ENCODE measurements at regions not wholly inside any gene's neighbourhood (a gene's known extent, or its start where the extent isn't known, plus 50 kb on each side); places are given as distances from the start of the nearest gene placed in this dataset.

DNA sequence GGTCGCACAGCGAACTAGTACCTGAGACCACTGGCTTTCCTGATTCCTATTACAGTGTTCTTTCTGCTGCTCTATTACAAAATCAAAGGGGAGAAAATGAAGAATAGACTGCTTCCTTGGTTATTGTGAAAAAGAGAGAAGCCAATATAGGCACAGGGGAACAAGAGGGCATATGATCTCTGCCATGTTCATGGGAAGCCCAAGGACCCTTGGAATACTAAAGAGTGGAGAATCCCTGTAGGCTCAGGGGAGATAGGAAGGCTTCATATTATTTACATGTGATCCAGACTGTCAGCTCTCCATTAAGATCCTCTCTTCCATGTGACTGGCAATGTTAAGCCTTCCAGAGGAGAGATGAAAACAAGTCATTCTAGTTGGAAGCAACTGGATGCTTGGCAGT, 135.7 kb upstream of the MYCN start:
- Histone ChIP-seq H3K27me3 (ENCODE audit: insufficient read depth, low read depth) (no peaks in the 10 kb centered on the region), H3K27ac (no peak overlapping the region)
- TF ChIP-seq, protein P1, sequence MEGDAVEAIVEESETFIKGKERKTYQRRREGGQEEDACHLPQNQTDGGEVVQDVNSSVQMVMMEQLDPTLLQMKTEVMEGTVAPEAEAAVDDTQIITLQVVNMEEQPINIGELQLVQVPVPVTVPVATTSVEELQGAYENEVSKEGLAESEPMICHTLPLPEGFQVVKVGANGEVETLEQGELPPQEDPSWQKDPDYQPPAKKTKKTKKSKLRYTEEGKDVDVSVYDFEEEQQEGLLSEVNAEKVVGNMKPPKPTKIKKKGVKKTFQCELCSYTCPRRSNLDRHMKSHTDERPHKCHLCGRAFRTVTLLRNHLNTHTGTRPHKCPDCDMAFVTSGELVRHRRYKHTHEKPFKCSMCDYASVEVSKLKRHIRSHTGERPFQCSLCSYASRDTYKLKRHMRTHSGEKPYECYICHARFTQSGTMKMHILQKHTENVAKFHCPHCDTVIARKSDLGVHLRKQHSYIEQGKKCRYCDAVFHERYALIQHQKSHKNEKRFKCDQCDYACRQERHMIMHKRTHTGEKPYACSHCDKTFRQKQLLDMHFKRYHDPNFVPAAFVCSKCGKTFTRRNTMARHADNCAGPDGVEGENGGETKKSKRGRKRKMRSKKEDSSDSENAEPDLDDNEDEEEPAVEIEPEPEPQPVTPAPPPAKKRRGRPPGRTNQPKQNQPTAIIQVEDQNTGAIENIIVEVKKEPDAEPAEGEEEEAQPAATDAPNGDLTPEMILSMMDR (conservative IDR thresholded peaks at IDR 0.05; ENCODE audit: low read depth, low read length), result no peak

DNA sequence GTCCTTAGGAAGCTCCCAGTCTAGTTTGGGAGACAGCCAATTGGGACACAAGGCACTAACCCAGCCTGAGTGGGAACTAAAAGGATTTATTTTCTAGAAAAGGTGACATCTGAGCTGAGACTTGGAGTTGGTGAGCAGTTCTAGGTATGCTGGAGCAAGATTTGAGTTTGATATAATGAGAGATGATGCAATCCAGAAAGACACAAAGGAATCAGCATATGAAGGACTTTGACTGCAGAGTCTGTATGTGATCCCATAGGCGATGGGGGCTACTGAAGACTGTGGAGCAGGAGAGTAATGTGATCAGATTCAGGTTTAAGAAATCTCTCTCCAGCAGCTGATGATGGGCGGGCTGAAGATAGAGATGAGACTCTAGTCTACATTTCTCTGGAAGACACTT, 135.1 kb upstream of the MYCN start:
- Histone ChIP-seq H3K4me1 (ENCODE audit: low read depth, poor library complexity, severe bottlenecking) (no peaks in the 10 kb centered on the region), H2AFZ (ENCODE audit: low read depth) (no peak overlapping the region), H3K4me3 (IDR thresholded peaks at IDR 0.05; ENCODE audit: insufficient read depth, low read depth, low read length) (no peak overlapping the region), H3K27ac (no peak overlapping the region), H3K9ac (no peak overlapping the region), H3K27me3 (ENCODE audit: insufficient read depth, low read depth) (no peaks in the 10 kb centered on the region), H4K20me1 (ENCODE audit: insufficient read depth) (no peaks in the 10 kb centered on the region), H3K36me3 (ENCODE audit: insufficient read depth) (no peaks in the 10 kb centered on the region), H3K4me2 (no peak overlapping the region), H3K79me2 (ENCODE audit: insufficient read depth, low read depth) (no peaks in the 10 kb centered on the region)
- TF ChIP-seq, protein P1 (conservative IDR thresholded peaks at IDR 0.05; ENCODE audit: low read depth, low read length), result no peak

More for the DNA sequence above, 135.7 kb upstream of the MYCN start:
- H2AFZ ChIP-seq (ENCODE audit: low read depth), result no peak overlapping the region
- H3K9ac ChIP-seq, result no peak overlapping the region
- no peak overlapping the region for H3K4me3 ChIP-seq (IDR thresholded peaks at IDR 0.05; ENCODE audit: insufficient read depth, low read depth, low read length)
- no peaks in the 10 kb centered on the region for H4K20me1 ChIP-seq (ENCODE audit: insufficient read depth)
- H3K36me3 ChIP-seq (ENCODE audit: insufficient read depth), result no peaks in the 10 kb centered on the region
- no peak overlapping the region for H3K4me2 ChIP-seq
- H3K4me1 ChIP-seq (ENCODE audit: low read depth, poor library complexity, severe bottlenecking), result no peaks in the 10 kb centered on the region
- no peaks in the 10 kb centered on the region for H3K79me2 ChIP-seq (ENCODE audit: insufficient read depth, low read depth)

DNA sequence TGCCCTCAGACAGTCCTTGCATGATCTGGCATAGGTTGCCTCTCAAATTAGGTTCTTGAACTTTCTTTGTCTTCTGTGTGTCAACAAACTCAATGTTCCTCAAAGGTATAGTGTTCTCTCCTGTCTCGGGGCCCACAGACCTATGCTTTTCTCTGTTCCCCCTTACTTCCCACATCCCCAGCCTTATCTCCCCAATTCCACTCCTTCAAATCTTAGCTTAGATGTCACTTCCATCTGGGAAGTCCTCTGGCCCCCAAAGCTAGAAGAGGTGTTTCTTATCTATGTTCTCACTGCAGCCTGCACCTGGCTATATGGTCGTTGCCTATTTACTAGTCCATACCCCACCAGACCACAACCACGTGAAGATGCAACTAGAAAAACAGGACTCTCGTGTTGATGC, 134.6 kb upstream of the MYCN start:
- no peak overlapping the region for H3K4me2 ChIP-seq
- H3K4me1 ChIP-seq (ENCODE audit: low read depth, poor library complexity, severe bottlenecking), result no peaks in the 10 kb centered on the region
- no peaks in the 10 kb centered on the region for H4K20me1 ChIP-seq (ENCODE audit: insufficient read depth)
- no peak overlapping the region for H3K4me3 ChIP-seq (IDR thresholded peaks at IDR 0.05; ENCODE audit: insufficient read depth, low read depth, low read length)
- TF ChIP-seq, protein P1 (conservative IDR thresholded peaks at IDR 0.05; ENCODE audit: low read depth, low read length), result no peak
- H2AFZ ChIP-seq (ENCODE audit: low read depth), result no peak overlapping the region
- H3K27ac ChIP-seq, result no peak overlapping the region
- no peaks in the 10 kb centered on the region for H3K79me2 ChIP-seq (ENCODE audit: insufficient read depth, low read depth)
- H3K36me3 ChIP-seq (ENCODE audit: insufficient read depth), result no peaks in the 10 kb centered on the region
- H3K27me3 ChIP-seq (ENCODE audit: insufficient read depth, low read depth), result no peaks in the 10 kb centered on the region
- no peak overlapping the region for H3K9ac ChIP-seq

DNA sequence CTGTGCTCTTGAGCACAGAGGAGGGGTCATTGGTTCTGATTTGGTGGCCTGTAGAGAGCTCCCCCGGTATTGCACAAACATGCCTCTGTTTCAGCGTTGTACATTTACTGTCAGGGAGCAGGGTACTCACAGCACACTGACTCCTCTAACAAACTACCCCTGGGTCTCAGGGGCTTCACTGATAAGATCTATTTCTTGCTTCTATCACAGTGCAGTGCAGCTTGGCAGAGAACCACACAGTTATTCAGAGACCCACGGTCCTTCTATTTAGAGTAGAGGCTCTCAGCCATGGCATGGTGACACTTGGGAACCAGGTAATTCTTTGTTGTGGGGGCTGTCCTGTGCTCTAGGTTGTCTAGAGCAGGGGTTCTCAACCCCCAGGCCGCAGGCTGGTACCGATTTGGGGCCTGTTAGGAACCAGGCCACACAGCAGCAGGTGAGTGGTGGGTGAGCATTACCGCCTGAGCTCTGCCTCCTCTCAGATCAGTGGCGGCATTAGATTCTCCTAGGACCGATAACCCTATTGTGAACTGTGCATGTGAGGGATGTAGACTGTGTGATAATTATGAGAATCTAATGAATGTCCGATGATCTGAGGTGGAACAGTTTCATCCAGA, 133.4 kb upstream of the MYCN start:
- Histone ChIP-seq H3K27me3 (ENCODE audit: insufficient read depth, low read depth) (no peaks in the 10 kb centered on the region), H3K4me2 (no peak overlapping the region), H2AFZ (ENCODE audit: low read depth) (no peak overlapping the region), H3K4me3 (IDR thresholded peaks at IDR 0.05; ENCODE audit: insufficient read depth, low read depth, low read length) (no peak overlapping the region), H3K36me3 (ENCODE audit: insufficient read depth) (no peaks in the 10 kb centered on the region), H3K4me1 (ENCODE audit: low read depth, poor library complexity, severe bottlenecking) (no peaks in the 10 kb centered on the region), H3K27ac (no peak overlapping the region), H4K20me1 (ENCODE audit: insufficient read depth) (no peaks in the 10 kb centered on the region), H3K9ac (no peak overlapping the region), H3K79me2 (ENCODE audit: insufficient read depth, low read depth) (no peaks in the 10 kb centered on the region)
- TF ChIP-seq, protein P1 (conservative IDR thresholded peaks at IDR 0.05; ENCODE audit: low read depth, low read length), result no peak

Data from KMS-11 (cell line).